SK-N-SH treated with all-trans-retinoic acid at 6 μM for 48 hours (cell line): ENCODE measurements at regions not wholly inside any gene's neighbourhood (a gene's known extent, or its start where the extent isn't known, plus 50 kb on each side); places are given as distances from the start of the nearest gene placed in this dataset.

ENCODE experiments used
- ATAC-seq: fragments of 200-7000 bp; cut with Tn5 transposase; 3 replicates; pipeline ENCODE4 v1.9.1; 2020; ENCODE audit warnings: mild to moderate bottlenecking, moderate library complexity
- BACH2 ChIP-seq: fragments of 250-450 bp; sonication (Bioruptor Pico); IDR thresholded peaks from 2 replicates; pipeline ENCODE4 v1.9.0; 2021; ENCODE audit warnings: mild to moderate bottlenecking, borderline replicate concordance
- CSDC2 ChIP-seq: fragments of 250-450 bp; sonication (Bioruptor Pico); IDR thresholded peaks from 2 replicates; pipeline ENCODE4 v1.5.0; 2020; ENCODE audit warnings: mild to moderate bottlenecking, moderate library complexity
- ESRRG ChIP-seq: fragments of 250-450 bp; sonication (Bioruptor Pico); IDR thresholded peaks from 2 replicates; pipeline ENCODE4 v1.6.1; 2021; ENCODE audit warnings: mild to moderate bottlenecking
- GLIS3 ChIP-seq: fragments of 250-450 bp; sonication (Bioruptor Pico); IDR thresholded peaks from 2 replicates; pipeline ENCODE4 v1.5.0; 2020; ENCODE audit warnings: mild to moderate bottlenecking, moderate library complexity
- ISL1 ChIP-seq: fragments of 250-450 bp; sonication (Bioruptor Pico); IDR thresholded peaks from 2 replicates; pipeline ENCODE4 v2.1.2; 2022; ENCODE audit warnings: mild to moderate bottlenecking, moderate library complexity
- OSR1 ChIP-seq: fragments of 250-450 bp; sonication (Bioruptor Pico); IDR thresholded peaks from 2 replicates; pipeline ENCODE4 v1.8.0; 2022; ENCODE audit warnings: moderate library complexity, mild to moderate bottlenecking, inconsistent platforms
- PPARA ChIP-seq: fragments of 250-450 bp; sonication (Bioruptor Pico); IDR thresholded peaks from 2 replicates; pipeline ENCODE4 v1.5.0; 2020; ENCODE audit warnings: mild to moderate bottlenecking, borderline replicate concordance
- RARB ChIP-seq: fragments of 250-450 bp; sonication (Bioruptor Pico); IDR thresholded peaks from 2 replicates; pipeline ENCODE4 v1.8.0; 2021; ENCODE audit warnings: mild to moderate bottlenecking, moderate library complexity
- SNAI2 ChIP-seq: fragments of 250-450 bp; sonication (Bioruptor Pico); IDR thresholded peaks from 2 replicates; pipeline ENCODE4 v1.5.0; 2020; ENCODE audit warnings: mild to moderate bottlenecking, moderate library complexity
- TCF4 ChIP-seq: fragments of 250-450 bp; sonication (Bioruptor Pico); IDR thresholded peaks from 2 replicates; pipeline ENCODE4 v1.8.0; 2021; ENCODE audit warnings: mild to moderate bottlenecking, moderate library complexity, borderline replicate concordance
- TOX ChIP-seq: fragments of 250-450 bp; sonication (Bioruptor Pico); IDR thresholded peaks from 2 replicates; pipeline ENCODE4 v1.8.0; 2021; ENCODE audit warnings: mild to moderate bottlenecking, moderate library complexity, borderline replicate concordance
- ZC3H10 ChIP-seq: fragments of 250-450 bp; sonication (Bioruptor Pico); IDR thresholded peaks from 2 replicates; pipeline ENCODE4 v1.5.1; 2021; ENCODE audit warnings: mild to moderate bottlenecking, moderate library complexity
- ZFP3 ChIP-seq: fragments of 250-450 bp; sonication (Bioruptor Pico); IDR thresholded peaks from 2 replicates; pipeline ENCODE4 v1.5.0; 2020; ENCODE audit warnings: mild to moderate bottlenecking, moderate library complexity
- ZFP30 ChIP-seq: fragments of 450-650 bp; formaldehyde crosslinking; IDR thresholded peaks from 2 replicates; pipeline ENCODE4 v1.5.0; 2022; ENCODE audit warnings: mild to moderate bottlenecking, moderate library complexity
- ZNF565 ChIP-seq: fragments of 450-650 bp; formaldehyde crosslinking; conservative IDR thresholded peaks from 2 replicates; pipeline ENCODE4 v1.5.0; 2020; ENCODE audit warnings: low read depth, mild to moderate bottlenecking, moderate library complexity
- ZNF70 ChIP-seq: fragments of 450-650 bp; formaldehyde crosslinking; IDR thresholded peaks from 2 replicates; pipeline ENCODE4 v1.5.0; 2020; ENCODE audit warnings: mild to moderate bottlenecking, moderate library complexity
- ZNF8 ChIP-seq: fragments of 450-650 bp; formaldehyde crosslinking; IDR thresholded peaks from 2 replicates; pipeline ENCODE4 v1.5.0; 2020; ENCODE audit warnings: mild to moderate bottlenecking, moderate library complexity
- TF ChIP-seq, protein P1 (sequence below): fragments of 250-450 bp; sonication (Bioruptor Pico); IDR thresholded peaks from 2 replicates; pipeline ENCODE4 v1.8.0; 2020; ENCODE audit warnings: mild to moderate bottlenecking, moderate library complexity, borderline replicate concordance
- TF ChIP-seq, protein P2 (sequence below): fragments of 250-450 bp; sonication (Bioruptor Pico); IDR thresholded peaks from 2 replicates; pipeline ENCODE4 v1.5.0; 2020; ENCODE audit warnings: mild to moderate bottlenecking, moderate library complexity

- TF ChIP-seq ZFP3 (no peak), RARB (CRISPR knock-in tag) (no peak), PPARA (CRISPR knock-in tag) (no peak), GLIS3 (no peak), BACH2 (CRISPR knock-in tag) (no peak), ISL1 (CRISPR knock-in tag) (no peak), OSR1 (CRISPR knock-in tag) (no peak), ZC3H10 (no peak), ZFP30 (CRISPR knock-in tag) (no peak), ZNF565 (CRISPR knock-in tag) (no peak), TCF4 (CRISPR knock-in tag) (no peak), ZNF8 (no peak)
- TF ChIP-seq, protein P1, sequence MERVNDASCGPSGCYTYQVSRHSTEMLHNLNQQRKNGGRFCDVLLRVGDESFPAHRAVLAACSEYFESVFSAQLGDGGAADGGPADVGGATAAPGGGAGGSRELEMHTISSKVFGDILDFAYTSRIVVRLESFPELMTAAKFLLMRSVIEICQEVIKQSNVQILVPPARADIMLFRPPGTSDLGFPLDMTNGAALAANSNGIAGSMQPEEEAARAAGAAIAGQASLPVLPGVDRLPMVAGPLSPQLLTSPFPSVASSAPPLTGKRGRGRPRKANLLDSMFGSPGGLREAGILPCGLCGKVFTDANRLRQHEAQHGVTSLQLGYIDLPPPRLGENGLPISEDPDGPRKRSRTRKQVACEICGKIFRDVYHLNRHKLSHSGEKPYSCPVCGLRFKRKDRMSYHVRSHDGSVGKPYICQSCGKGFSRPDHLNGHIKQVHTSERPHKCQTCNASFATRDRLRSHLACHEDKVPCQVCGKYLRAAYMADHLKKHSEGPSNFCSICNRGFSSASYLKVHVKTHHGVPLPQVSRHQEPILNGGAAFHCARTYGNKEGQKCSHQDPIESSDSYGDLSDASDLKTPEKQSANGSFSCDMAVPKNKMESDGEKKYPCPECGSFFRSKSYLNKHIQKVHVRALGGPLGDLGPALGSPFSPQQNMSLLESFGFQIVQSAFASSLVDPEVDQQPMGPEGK (CRISPR knock-in tag), result no peak
- TF ChIP-seq, protein P2, sequence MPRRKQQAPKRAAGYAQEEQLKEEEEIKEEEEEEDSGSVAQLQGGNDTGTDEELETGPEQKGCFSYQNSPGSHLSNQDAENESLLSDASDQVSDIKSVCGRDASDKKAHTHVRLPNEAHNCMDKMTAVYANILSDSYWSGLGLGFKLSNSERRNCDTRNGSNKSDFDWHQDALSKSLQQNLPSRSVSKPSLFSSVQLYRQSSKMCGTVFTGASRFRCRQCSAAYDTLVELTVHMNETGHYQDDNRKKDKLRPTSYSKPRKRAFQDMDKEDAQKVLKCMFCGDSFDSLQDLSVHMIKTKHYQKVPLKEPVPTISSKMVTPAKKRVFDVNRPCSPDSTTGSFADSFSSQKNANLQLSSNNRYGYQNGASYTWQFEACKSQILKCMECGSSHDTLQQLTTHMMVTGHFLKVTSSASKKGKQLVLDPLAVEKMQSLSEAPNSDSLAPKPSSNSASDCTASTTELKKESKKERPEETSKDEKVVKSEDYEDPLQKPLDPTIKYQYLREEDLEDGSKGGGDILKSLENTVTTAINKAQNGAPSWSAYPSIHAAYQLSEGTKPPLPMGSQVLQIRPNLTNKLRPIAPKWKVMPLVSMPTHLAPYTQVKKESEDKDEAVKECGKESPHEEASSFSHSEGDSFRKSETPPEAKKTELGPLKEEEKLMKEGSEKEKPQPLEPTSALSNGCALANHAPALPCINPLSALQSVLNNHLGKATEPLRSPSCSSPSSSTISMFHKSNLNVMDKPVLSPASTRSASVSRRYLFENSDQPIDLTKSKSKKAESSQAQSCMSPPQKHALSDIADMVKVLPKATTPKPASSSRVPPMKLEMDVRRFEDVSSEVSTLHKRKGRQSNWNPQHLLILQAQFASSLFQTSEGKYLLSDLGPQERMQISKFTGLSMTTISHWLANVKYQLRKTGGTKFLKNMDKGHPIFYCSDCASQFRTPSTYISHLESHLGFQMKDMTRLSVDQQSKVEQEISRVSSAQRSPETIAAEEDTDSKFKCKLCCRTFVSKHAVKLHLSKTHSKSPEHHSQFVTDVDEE (CRISPR knock-in tag), result no peak
- no peak for ATAC-seq
Measured at GRCh38 chr2:81984969-81985637, 1680.6 kb upstream of the LRRTM1 start.

- TF ChIP-seq, protein P1 (CRISPR knock-in tag), result no peak
- TF ChIP-seq BACH2 (CRISPR knock-in tag), result no peak
- TF ChIP-seq ZNF8, result no peak
- TF ChIP-seq ZFP30 (CRISPR knock-in tag), result no peak
- TF ChIP-seq, all 23 proteins: peak for 0
- ATAC-seq, result no peak
Measured at GRCh38 chr2:81981585-81981984, 1677.0 kb upstream of the LRRTM1 start.

DNA sequence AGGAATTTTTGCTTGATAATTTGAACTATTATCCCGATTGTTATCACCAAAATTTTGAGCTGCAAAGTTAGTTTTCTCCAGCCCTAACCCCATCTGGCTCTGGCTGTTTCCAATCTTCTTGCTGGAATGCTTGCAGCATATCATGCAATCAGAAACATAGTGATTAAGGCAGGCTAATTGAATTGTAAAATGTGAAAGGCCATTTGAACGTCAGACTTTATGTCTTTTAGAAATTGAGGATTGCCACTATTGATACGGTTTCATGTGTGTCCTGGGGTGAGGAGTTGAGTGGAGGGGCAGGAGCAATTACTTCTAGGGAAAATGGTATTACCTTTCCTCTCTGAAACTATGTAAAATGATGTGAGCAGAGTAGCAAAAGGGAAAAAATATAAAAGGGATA is 1674.5 kb upstream of the LRRTM1 start:
- ATAC-seq, result no peak
- no peak for TF ChIP-seq RARB (CRISPR knock-in tag)
- no peak for TF ChIP-seq TCF4 (CRISPR knock-in tag)
- TF ChIP-seq, protein P2 (CRISPR knock-in tag), result no peak
- TF ChIP-seq ZFP30 (CRISPR knock-in tag), result no peak

- TF ChIP-seq ZC3H10, result no peak
- no peak for TF ChIP-seq TOX (CRISPR knock-in tag)
- ATAC-seq, result no peak
Measured at GRCh38 chr2:81976998-81977397, 1672.4 kb upstream of the LRRTM1 start.

DNA sequence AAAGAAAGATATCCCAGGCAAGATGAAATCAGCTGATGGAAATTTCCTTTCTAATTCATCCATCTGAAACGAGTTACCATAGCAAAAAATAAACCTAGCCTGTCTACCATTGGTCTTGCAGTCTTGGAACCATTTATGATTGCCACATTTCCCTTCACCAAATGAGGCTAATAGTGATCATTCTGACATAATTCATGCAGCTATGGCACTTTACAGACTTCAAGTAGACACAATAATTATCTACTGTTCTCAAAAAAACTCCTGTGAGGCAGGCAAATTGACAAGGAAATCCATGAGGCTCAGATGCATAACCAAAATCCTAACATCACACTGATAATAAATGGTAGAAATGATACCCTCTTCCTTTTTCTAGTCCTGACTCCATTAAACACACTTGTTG is 1669.7 kb upstream of the LRRTM1 start:
- TF ChIP-seq ZC3H10 (no peak), ZFP30 (CRISPR knock-in tag) (no peak), ISL1 (CRISPR knock-in tag) (no peak), ZNF565 (CRISPR knock-in tag) (no peak), ESRRG (CRISPR knock-in tag) (no peak), ZNF70 (no peak), SNAI2 (no peak), ZFP3 (no peak), CSDC2 (no peak), BACH2 (CRISPR knock-in tag) (no peak), ZNF8 (no peak), TCF4 (CRISPR knock-in tag) (no peak), PPARA (CRISPR knock-in tag) (no peak)
- ATAC-seq, result no peak
